ENCODE measurements at regions not wholly inside any gene's neighbourhood (a gene's known extent, or its start where the extent isn't known, plus 50 kb on each side); places are given as distances from the start of the nearest gene placed in this dataset.

- no peak overlapping the region for H3K4me3 ChIP-seq (ENCODE audit: low read depth, low read length)
- DNase-seq (ENCODE audit: low read depth): no peak
- TF ChIP-seq, protein P1, sequence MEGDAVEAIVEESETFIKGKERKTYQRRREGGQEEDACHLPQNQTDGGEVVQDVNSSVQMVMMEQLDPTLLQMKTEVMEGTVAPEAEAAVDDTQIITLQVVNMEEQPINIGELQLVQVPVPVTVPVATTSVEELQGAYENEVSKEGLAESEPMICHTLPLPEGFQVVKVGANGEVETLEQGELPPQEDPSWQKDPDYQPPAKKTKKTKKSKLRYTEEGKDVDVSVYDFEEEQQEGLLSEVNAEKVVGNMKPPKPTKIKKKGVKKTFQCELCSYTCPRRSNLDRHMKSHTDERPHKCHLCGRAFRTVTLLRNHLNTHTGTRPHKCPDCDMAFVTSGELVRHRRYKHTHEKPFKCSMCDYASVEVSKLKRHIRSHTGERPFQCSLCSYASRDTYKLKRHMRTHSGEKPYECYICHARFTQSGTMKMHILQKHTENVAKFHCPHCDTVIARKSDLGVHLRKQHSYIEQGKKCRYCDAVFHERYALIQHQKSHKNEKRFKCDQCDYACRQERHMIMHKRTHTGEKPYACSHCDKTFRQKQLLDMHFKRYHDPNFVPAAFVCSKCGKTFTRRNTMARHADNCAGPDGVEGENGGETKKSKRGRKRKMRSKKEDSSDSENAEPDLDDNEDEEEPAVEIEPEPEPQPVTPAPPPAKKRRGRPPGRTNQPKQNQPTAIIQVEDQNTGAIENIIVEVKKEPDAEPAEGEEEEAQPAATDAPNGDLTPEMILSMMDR (conservative IDR thresholded peaks at IDR 0.05; ENCODE audit: low read depth, low read length): no peak
These were observed 54.7 kb upstream of the AMN1 start for GRCh38 chr12:31783556-31783955.

GRCh38 chr12:31781894-31782540 lies 53.2 kb upstream of the AMN1 start:
- TF ChIP-seq, protein P1 (conservative IDR thresholded peaks at IDR 0.05; ENCODE audit: low read depth, low read length): no peak
- H3K4me3 ChIP-seq (ENCODE audit: low read depth, low read length): no peak overlapping the region
- no peak for DNase-seq (ENCODE audit: low read depth)

- no peak overlapping the region for H3K4me3 ChIP-seq (ENCODE audit: low read depth, low read length)
- DNase-seq (ENCODE audit: low read depth): no peak
- TF ChIP-seq, protein P1 (conservative IDR thresholded peaks at IDR 0.05; ENCODE audit: low read depth, low read length): no peak
These were observed 51.3 kb upstream of the AMN1 start for GRCh38 chr12:31780096-31780495.

DNA sequence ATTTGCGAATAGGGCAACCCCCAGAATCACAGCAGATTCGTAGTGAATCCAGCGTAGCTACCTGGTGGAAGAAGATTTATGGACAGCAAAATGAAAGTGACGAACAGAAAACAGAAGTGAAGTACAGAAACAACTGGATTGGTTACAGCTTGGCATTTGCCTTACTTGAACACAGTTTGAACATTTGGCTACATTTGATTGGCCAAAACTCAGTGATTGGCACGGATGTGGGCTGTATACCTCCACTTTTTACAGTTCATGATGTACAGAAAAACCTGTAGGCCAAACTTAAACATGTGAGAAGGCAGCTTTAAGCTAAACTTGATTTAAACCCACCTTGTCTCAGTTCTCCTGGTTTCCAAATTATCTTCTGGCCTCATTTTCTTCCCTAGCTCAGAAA lies 49.9 kb upstream of the AMN1 start:
- TF ChIP-seq, protein P1 (conservative IDR thresholded peaks at IDR 0.05; ENCODE audit: low read depth, low read length): no peak
- DNase-seq (ENCODE audit: low read depth): no peak

More for the DNA sequence above, 49.9 kb upstream of the AMN1 start:
- no peak overlapping the region for H3K4me3 ChIP-seq (ENCODE audit: low read depth, low read length)

Data from epithelial cell of proximal tubule (primary cell).